NCI-H1417 (cell line): ENCODE measurements at regions not wholly inside any gene's neighbourhood (a gene's known extent, or its start where the extent isn't known, plus 50 kb on each side); places are given as distances from the start of the nearest gene placed in this dataset.
"Not testable (repeated sequence)": the region's sequence is repeated elsewhere in the genome, so short reads cannot be mapped to it uniquely, and the experiment has no call there.

ENCODE experiments used
- DNase-seq, 3 experiments: peaks; one replicate each; lab custom pipeline; 2025; lab: John Stamatoyannopoulos, UW

DNA sequence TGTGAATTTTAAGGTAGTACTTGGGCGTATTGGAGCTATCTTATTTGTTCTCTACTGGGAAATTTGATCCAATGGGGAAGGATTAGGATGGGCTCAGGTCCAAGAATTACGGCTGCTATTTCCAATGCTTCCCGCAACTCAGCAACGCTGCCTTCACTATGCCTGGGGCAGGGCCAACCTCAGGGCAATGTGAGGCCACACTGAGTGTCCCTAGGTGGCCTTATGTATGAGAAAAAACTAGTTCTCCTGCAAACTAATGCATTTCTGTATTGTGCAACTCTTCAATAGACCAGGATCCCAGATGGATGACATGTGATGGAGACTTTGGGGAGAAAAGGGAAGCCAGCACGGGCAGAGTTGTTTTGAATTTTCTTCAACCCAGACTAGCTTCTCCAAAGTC, 168.1 kb downstream of the DUSP10 start:
- no peak for DNase-seq

GRCh38 chr1:221574529-221574928, 167.4 kb downstream of the DUSP10 start:
- DNase-seq: no peak

DNA sequence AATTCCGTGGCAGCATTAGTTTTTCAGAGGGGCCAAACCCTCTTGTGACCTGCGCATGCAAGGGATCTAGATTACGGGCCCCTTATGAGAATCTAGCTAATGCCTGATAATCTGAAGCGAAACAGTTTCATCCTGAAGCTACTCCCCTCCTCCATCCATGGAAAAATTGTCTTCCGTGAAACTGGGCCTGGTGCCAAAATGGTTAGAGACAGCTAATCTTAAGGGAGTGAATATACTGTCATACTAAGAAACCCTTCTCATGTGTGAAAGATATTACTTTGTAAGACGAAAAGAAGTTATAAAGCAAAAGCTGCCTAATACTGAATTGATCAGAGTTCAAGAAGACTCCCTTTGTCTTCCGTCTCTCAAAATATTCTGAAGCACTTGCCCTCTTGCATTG, 166.3 kb downstream of the DUSP10 start:
- DNase-seq: no peak

- DNase-seq: no peak
Observed at GRCh38 chr1:221576268-221576667, 165.6 kb downstream of the DUSP10 start.

DNA sequence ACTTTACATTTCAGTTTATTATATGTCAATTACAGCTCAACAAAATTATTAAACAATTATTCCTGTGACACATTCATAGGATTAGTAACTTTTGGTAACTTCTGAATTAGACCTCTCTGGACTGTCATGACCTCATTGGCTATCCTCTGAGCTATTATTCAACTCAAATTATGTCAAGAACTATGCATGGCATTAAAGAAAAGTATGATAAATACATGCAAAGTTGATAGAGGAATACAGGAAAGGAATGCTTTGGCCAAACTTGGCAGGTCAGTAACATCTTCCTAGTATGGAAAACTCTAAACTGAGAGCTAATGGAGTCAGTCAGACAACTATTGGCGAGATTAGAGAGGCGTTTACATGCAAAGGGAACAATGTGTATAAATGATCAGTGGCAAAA, 158.4 kb downstream of the DUSP10 start:
- DNase-seq: no peak

- not testable (repeated sequence) for DNase-seq
Observed at GRCh38 chr1:221587013-221587412, 154.9 kb downstream of the DUSP10 start.

GRCh38 chr1:221591250-221591649, 150.6 kb downstream of the DUSP10 start:
- DNase-seq: not testable (repeated sequence)

DNA sequence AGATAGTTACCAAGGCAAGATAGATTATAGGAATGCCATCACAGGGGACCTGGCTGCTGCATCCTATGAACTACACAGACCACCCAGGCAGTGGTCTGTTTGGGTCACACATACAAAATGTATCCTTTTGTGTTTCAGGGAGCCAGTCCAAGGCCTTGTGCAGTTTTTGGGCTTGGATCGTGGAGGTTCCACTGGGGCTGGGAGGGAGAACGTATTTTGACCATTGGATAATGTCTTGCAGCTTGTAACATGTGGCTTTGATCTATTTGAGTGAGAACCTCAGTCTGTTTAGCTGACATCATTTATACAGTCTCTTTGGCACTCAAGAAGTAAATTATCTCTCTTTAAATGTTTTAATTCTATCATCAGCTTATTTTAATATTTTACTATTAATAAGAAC, 147.3 kb downstream of the DUSP10 start:
- no peak for DNase-seq

DNA sequence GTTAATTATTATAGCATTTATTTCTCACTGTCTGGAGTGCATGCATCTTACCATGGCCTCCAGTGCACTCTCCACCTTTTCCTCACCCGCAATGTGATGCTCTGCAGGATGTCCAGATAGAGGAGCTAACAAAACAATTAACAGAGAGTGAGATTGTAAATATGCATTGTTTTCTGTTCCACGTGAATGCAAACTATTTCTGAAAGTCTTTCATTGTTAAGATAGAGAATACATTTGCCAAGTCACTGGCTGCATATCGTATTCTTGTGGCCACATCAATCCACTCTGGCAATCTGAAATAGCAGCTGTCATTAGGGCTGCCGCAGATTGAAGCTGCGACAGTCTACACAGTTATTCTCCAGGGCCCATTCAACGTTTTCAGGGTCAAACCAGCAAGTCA, 143.8 kb downstream of the DUSP10 start:
- DNase-seq: no peak

DNA sequence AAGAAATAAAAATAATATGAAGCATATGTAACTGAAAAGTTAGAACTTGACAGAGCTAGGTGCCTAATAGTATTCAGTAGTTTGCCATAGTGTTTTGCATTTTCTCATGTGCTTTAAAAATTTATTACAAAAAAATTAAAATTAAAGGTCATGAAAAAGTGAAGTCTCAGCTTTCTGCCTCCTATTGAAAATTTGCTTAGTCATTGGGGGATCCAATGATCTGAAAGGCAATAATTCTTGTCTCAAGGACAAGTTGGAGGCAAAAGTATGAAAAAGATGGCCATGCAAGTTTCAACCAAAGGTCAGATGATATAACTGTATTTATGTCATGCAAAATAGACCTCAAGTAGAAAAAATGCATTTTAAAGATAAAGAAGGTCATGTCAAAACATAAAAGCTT, 140.7 kb downstream of the DUSP10 start:
- DNase-seq: no peak

DNA sequence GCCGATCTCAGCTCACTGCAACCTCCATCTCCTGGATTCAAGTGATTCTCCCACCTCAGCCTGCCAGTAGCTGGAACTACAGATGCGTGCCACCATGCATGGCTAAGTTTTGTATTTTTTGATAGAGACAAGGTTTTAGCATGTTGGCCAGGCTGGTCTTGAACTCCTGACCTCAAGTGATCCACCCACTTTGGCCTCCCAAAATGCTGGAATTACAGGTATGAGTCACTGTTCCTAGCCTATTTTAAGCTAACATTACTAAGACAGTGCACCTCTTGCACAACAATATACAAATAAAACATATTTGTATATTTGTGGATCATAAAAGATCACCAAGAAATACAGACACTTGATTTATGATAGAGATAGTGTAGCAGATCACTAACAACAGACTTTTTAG, 139.1 kb downstream of the DUSP10 start:
- DNase-seq: no peak

GRCh38 chr1:221604390-221604789, 137.5 kb downstream of the DUSP10 start:
- DNase-seq: not testable (repeated sequence)

- DNase-seq: no peak
Observed at GRCh38 chr1:221604948-221605347, 136.9 kb downstream of the DUSP10 start.

DNA sequence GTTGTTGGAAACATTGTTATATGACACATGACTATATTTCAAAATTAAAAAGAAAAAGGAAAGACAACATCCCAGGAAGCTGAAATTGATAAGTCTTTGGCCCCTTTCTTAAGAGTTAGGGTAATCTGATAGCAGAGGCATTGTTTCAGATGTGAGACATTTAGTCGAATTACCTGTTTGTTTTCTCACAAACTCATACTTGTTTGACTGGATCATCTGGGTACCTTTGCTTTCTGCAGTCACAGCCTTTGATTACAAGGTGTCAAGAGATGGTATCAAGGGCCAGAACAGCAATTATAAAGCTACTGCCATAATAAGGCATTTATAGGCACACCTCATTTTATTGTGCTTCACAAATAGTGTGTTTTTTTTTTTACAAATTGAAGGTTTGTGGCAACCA, 136.3 kb downstream of the DUSP10 start:
- DNase-seq: peak in 1 of 3 experiments; percentile 32

DNA sequence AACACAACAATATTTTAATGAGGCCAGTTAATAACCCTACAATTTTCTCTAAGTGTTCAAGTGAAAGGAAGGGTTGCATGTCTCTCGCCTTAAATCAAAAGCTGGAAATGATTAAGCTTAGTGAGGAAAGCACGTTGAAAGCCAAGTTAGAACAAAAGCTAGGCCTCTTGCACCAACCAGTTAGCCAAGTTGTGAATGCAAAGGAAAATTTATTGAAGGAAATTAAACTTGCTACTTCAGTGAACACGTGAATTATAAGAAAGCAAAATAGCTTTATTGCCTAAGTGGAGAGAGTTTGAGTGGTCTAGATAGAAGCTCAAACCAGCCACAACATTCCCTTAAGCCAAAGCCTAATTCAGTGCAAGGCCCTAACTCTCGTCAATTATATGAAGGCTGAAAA, 135.6 kb downstream of the DUSP10 start:
- peak in 2 of 3 experiments; percentile 4 to 38 for DNase-seq

DNA sequence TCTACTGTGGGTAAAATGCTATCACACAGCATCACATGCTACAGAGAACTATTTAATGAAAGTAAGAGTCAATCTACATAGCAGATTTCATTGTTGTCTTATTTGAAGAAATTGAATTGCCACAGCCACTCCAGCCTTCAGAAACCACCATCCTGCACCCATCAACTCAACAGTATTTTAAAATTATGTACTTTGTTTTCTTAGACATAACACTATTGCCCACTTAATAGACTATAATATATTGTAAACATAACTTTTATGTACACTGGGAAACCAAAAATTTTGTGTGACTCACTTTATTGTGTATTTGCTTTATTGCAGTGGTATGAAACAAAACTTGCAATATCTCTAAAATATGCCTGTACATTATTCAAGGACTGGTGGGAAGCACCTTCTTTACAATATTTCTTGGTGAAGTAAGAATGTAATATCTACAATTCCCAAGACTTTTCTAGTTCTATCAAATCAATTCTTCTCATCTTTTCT, 133.0 kb downstream of the DUSP10 start:
- DNase-seq: no peak

DNA sequence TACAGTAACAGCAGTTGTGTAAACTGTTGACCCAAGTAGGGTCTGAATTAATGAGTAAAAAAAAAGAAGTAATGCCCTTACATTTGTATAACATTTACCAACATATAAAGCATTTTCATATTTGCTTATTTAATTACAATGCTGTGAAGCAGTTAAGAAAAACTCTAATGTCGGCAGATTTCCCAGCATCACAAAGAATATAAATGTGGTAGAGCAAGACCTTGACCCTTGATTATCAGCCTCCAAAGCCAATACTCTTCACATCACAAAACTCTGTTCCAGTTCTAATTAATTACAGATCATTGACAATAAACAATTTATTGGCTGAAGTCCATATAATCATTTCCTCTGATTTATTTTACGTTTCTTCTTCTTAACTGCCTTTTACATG, 130.2 kb downstream of the DUSP10 start:
- DNase-seq: no peak

- DNase-seq: peak in 1 of 3 experiments; percentile 6
Observed at GRCh38 chr1:221612047-221612777, 129.7 kb downstream of the DUSP10 start.

DNA sequence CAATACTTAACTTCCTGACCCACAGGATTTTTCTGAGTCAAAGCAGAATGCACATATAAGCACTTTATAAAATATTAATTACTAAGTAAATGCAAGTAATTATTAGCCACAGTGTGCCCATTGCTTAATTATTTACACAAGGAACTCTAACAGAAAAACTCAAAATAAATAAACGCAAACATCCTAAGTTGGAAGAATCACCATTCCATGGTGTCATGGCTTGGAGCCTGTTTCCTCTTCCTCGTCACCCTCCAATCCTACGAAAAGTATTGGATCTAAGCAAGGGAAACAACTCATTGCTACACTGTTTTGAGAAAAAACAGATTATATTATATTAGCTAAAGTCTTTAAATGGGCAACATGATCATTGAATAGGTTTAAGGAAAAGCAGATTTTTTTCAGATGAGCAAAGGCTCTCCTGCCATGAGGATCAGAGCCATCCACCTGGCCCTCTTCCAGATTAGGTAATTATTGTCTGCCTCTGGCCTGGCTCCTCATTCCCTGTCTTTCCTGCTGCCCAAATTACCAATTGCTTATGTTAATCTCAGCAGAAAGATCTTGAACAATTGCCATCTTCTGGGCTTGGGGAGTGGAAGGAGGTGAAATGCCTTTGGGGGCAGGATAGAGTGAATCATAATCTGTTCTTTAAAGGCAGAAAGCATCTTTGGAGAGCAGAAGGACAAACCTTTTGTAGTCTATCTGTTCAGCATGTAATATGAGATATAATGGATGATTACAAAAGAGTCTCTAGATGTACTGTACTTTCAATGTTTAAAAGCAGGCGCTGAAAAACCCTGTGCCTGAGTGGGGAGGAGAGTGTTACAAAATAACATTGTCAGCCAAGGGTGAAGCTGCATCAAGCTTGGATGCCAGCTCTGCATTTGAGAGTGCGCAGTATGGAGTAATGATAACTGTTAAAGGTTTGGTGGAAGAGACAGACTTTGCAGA, 121.2 kb downstream of the DUSP10 start:
- DNase-seq: peak in 2 of 3 experiments; percentile 14 to 39

DNA sequence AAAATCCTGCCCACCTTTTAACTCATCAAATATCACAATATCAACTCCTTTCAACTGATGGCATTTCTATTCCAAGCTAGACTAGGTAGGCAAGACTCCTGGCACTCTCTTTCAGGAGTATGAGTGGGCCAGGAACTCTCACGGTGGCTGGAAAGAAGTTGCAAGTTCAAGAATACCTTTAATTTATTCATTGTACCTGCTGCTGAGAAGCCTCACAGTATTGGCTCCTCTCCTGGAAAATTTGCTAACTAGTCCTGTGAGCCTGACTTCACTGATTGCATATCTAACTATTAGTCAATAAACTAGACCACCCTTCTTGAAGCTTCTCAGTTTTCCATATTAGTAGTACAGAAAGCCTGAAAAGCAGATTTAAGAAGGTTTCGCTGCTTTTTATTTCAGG, 120.2 kb downstream of the DUSP10 start:
- DNase-seq: no peak

DNA sequence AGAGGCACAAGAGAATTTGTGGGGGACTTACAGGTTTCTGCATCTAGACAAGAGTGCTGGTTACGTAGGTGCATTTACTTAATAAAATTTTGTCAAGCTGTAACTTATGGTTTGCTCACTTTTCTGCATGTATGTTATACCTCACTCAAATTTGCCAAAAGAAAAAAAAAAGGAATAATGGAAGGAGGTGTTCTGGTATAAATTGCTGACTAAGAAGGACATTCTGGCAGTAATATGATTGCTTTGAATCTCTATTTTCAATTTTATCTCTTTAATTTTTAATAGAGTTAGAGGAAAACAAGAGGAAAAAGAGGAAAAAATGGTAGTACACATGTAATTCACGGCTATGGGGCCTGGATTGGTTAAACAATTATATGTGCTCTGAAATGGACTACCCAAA, 119.5 kb downstream of the DUSP10 start:
- no peak for DNase-seq

DNA sequence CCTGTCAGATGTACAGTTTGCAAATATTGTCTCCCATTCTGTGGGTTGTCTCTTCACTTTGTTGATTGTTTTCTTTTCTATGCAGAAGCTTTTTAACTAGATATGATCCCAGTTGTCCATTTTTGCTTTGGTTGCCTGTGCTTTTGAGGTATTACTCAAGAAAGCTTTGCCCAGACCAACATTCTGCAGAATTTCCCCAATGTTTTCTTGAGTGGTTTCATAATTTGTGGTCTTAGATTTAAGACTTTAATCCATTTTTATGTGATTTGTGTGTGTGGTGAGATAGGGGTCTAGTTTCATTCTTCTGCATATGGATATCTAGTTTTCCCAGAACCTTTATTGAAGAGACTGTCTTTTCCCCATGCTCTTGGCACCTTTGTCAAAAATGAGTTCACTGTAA, 116.9 kb downstream of the DUSP10 start:
- no peak for DNase-seq

DNA sequence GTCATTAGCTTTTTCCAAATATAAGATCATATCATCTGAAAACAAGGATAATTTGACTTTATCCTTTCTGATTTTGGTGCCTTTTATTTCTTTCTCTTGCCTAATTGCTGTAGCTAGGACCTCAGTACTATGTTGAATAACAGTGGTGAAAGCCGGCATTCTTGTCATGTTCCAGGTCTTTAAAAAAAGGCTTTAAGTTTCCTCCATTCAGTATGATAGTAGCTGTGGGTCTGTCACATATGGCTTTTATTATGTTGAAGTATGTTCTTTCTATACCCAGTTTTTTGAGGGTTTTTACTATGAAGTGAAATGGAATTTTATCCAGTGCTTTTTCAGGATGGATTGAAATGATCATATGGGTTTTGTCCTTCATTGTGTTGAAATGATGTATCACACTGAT, 115.8 kb downstream of the DUSP10 start:
- no peak for DNase-seq
